ENCODE measurements at regions not wholly inside any gene's neighbourhood (a gene's known extent, or its start where the extent isn't known, plus 50 kb on each side); places are given as distances from the start of the nearest gene placed in this dataset.

GRCh38 chrY:7141477-7141876 lies 229.9 kb upstream of the AMELY start:
- no peak for DNase-seq

Data from fibroblast of upper back skin (primary cell).